ENCODE measurements at regions not wholly inside any gene's neighbourhood (a gene's known extent, or its start where the extent isn't known, plus 50 kb on each side); places are given as distances from the start of the nearest gene placed in this dataset.

DNA sequence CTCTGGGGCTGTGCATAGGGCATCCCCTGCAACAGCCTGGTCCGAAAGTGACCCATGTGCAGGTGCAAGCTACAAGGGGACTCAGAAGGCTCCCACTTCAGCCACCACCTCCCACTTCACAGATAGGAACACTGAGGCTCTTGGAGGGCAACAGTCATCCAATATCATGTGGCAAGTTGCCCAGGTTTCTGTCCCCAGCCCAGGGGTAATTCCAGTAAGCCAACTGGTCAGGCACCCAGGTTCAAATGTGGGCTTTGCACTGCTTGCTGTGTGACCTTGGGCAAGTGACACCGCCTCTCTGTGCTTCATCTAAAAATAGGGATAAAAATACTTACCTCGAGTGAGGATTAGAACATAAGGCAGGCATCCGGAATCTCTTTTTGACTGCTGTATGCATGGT lies 62.0 kb upstream of the SIRPA start:
- no peak for TF ChIP-seq CTCF (conservative IDR thresholded peaks at IDR 0.05 in 1 of 2, IDR thresholded peaks at IDR 0.05 in 1 of 2; ENCODE audit: low read depth in 1 of 2, low read length in 2 of 2)
- no peak for TF ChIP-seq EZH2 (IDR thresholded peaks at IDR 0.05; ENCODE audit: low read length, missing control alignments)

Measured in fibroblast of lung (primary cell).